HUES6 (cell line): ENCODE measurements at regions not wholly inside any gene's neighbourhood (a gene's known extent, or its start where the extent isn't known, plus 50 kb on each side); places are given as distances from the start of the nearest gene placed in this dataset.

Source experiments
- H3K27ac ChIP-seq: 2 replicates; pipeline ENCODE4 v1.7.0; 2013; ENCODE audit warnings: low read depth, mild to moderate bottlenecking, low read length, inconsistent platforms
- H3K27me3 ChIP-seq: 2 replicates; pipeline ENCODE4 v1.6.1; 2013; ENCODE audit warnings: low read length; ENCODE audit not compliant: control insufficient read depth, insufficient read depth
- H3K36me3 ChIP-seq: 2 replicates; pipeline ENCODE4 v1.6.1; 2013; ENCODE audit warnings: low read length; ENCODE audit not compliant: control insufficient read depth, insufficient read depth
- H3K4me1 ChIP-seq: 2 replicates; pipeline ENCODE4 v1.6.1; 2013; ENCODE audit warnings: low read length; ENCODE audit not compliant: control insufficient read depth, insufficient read depth
- H3K4me3 ChIP-seq: 2 replicates; pipeline ENCODE4 v1.5.1; 2013; ENCODE audit warnings: low read depth, low read length
- H3K9ac ChIP-seq: one replicate; pipeline ENCODE4 v1.6.1; 2013; ENCODE audit warnings: mild to moderate bottlenecking, low read length
- H3K9me3 ChIP-seq: 2 replicates; pipeline ENCODE4 v1.6.1; 2013; ENCODE audit warnings: low read depth, low read length; ENCODE audit not compliant: control insufficient read depth, insufficient read depth

- H3K4me1 ChIP-seq, result peaks cover 8% of the 10 kb centered on the region; the same call in 1 of the 2 replicates
- no peaks in the 10 kb centered on the region for H3K36me3 ChIP-seq
- H3K27ac ChIP-seq, result no peak overlapping the region
- no peak overlapping the region for H3K4me3 ChIP-seq
- no peak overlapping the region for H3K9ac ChIP-seq
- H3K27me3 ChIP-seq, result no peaks in the 10 kb centered on the region
- H3K9me3 ChIP-seq, result no peaks in the 10 kb centered on the region
Observed at GRCh38 chr17:72038427-72038826, 82.4 kb upstream of the SOX9 start.

DNA sequence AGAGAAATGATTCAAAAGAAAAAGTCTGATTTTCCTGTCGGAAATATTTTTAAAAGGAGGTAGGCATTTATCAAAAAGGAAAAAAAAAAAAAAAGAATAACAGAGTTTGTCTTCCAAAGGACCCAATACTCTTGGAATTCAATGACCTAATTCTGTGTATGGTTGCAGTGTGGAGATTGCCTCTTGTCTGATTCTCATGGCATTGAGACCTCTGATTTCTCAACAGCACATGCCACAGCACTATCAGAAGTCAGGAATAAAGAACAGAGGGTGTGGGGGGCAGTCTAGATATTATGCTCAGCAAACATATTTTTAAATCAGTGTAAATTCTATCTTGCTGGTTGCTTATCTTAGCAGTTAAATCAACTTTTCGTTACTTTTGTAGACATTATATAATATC is 81.3 kb upstream of the SOX9 start:
- no peak overlapping the region for H3K9ac ChIP-seq
- no peak overlapping the region for H3K27ac ChIP-seq
- no peak overlapping the region for H3K4me3 ChIP-seq
- H3K36me3 ChIP-seq, result no peaks in the 10 kb centered on the region
- 0 out of 2 replicates have a peak, but pooled peaks cover 2% of the 10 kb centered on the region for H3K4me1 ChIP-seq
- H3K9me3 ChIP-seq, result no peaks in the 10 kb centered on the region
- H3K27me3 ChIP-seq, result no peaks in the 10 kb centered on the region

GRCh38 chr17:72046178-72046577 is 74.6 kb upstream of the SOX9 start:
- H3K36me3 ChIP-seq, result no peaks in the 10 kb centered on the region
- no peak overlapping the region for H3K4me3 ChIP-seq
- H3K4me1 ChIP-seq, result no peaks in the 10 kb centered on the region; the same call in 1 of the 2 replicates
- H3K27ac ChIP-seq, result no peak overlapping the region
- no peak overlapping the region for H3K9ac ChIP-seq
- no peaks in the 10 kb centered on the region for H3K9me3 ChIP-seq
- no peaks in the 10 kb centered on the region for H3K27me3 ChIP-seq

DNA sequence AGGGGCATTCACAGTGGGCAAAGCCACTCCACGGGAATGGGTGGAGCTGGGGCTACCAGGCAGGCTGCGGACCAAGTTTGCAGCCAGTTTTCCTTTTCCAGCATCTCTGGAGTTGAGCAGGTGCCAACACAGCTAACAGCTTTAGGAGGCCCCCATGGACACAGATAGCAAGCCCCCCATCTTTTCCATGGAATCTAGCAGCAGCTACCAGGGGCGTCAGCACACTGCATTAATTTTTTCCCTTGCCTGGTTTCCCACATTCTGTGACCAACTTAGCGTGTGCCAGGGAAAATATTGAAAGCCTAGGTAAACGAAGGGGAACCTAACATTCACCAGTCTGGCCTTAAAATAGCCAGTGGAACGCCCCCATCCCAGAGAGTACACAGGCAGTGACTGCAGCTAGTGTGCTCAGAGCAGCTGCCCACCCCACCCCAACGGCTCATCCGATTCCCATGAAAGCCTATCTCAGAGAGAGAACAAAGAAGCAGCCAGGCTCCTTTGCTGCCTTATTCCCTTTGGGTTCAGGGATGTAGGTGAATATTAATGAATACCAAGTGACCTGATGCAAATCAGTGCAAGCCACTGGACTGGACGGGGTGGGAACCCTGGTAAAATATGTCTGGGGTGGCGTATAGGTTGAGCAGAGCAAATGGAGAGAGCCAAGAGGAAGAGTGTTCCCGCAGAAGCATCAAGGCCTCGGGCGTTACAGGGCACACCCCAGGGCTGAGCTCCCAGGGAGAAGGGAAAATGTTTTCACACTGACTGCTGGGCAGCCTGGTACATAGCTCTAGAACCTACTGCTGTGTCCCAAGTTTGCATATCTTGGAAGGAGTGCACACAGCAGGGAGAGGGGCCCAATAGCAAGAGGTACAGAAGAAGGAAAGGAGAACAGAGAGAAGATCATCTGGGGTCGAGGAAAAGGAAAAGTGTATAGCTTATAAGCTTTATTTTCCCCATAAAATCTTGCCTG is 73.9 kb upstream of the SOX9 start:
- no peaks in the 10 kb centered on the region for H3K36me3 ChIP-seq
- no peak overlapping the region for H3K9ac ChIP-seq
- no peak overlapping the region for H3K4me3 ChIP-seq
- no peak overlapping the region for H3K27ac ChIP-seq
- no peaks in the 10 kb centered on the region for H3K9me3 ChIP-seq
- no peaks in the 10 kb centered on the region for H3K27me3 ChIP-seq
- H3K4me1 ChIP-seq, result no peaks in the 10 kb centered on the region; the same call in 1 of the 2 replicates

GRCh38 chr17:72049914-72050313 is 70.9 kb upstream of the SOX9 start:
- no peaks in the 10 kb centered on the region for H3K9me3 ChIP-seq
- H3K27me3 ChIP-seq, result no peaks in the 10 kb centered on the region
- H3K4me1 ChIP-seq, result peaks cover 3% of the 10 kb centered on the region; the same call in 1 of the 2 replicates
- no peaks in the 10 kb centered on the region for H3K36me3 ChIP-seq
- H3K27ac ChIP-seq, result no peak overlapping the region
- no peak overlapping the region for H3K9ac ChIP-seq
- H3K4me3 ChIP-seq, result no peak overlapping the region

DNA sequence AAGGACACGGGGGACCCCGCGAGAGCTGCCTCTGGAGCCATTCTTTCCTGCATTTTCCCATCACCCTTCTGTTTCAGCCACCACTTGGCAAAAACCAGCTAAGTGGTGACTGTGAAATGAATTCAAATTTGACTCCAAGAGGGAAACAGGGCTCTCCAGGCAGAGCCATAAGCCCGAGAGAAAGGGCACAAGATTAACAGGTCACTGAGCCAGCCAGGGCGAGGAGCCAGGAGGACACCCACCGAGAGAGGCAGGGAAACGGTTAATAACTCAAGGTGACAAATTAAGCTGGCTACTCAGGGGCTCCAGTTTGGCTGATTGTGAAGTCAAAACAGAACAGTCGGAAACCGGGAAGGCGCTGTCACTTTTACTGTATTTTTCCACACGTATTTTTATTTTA is 67.8 kb upstream of the SOX9 start:
- Histone ChIP-seq H3K9ac (no peak overlapping the region), H3K27ac (no peak overlapping the region), H3K27me3 (no peaks in the 10 kb centered on the region; the same call in 1 of the 2 replicates), H3K4me3 (no peak overlapping the region), H3K9me3 (no peaks in the 10 kb centered on the region), H3K36me3 (no peaks in the 10 kb centered on the region), H3K4me1 (peaks cover 10% of the 10 kb centered on the region)

GRCh38 chr17:72053449-72053848 is 67.4 kb upstream of the SOX9 start:
- Histone ChIP-seq H3K27ac (no peak overlapping the region), H3K4me1 (peaks cover 10% of the 10 kb centered on the region), H3K27me3 (no peaks in the 10 kb centered on the region; the same call in 1 of the 2 replicates), H3K9me3 (no peaks in the 10 kb centered on the region), H3K36me3 (no peaks in the 10 kb centered on the region), H3K4me3 (no peak overlapping the region), H3K9ac (no peak overlapping the region)

DNA sequence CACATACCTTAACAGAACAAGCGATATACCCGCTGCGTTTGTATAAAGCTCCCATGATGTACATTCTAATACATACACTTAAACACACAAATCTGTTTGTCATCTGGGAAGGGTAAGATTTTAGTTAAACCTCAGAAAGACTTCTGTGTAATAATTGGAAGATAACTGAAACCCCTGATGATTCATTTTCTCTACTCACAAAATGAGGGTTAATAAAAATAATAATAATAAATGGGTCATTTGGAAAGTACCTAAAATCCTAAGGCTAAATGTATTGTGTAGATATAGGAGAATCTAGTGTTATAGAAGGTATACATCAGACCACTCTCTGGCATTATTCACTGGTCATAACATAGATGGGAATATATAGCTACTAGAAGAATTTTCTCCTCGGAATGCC is 64.7 kb upstream of the SOX9 start:
- Histone ChIP-seq H3K9ac (no peak overlapping the region), H3K36me3 (no peaks in the 10 kb centered on the region), H3K27ac (no peak overlapping the region), H3K27me3 (no peaks in the 10 kb centered on the region; the same call in 1 of the 2 replicates), H3K4me1 (peaks cover 10% of the 10 kb centered on the region), H3K4me3 (no peak overlapping the region), H3K9me3 (no peaks in the 10 kb centered on the region)

GRCh38 chr17:72056727-72057290 is 64.0 kb upstream of the SOX9 start:
- no peak overlapping the region for H3K4me3 ChIP-seq
- no peak overlapping the region for H3K9ac ChIP-seq
- H3K27me3 ChIP-seq, result no peaks in the 10 kb centered on the region; the same call in 1 of the 2 replicates
- H3K27ac ChIP-seq, result no peak overlapping the region
- no peaks in the 10 kb centered on the region for H3K9me3 ChIP-seq
- no peaks in the 10 kb centered on the region for H3K36me3 ChIP-seq
- peaks cover 10% of the 10 kb centered on the region for H3K4me1 ChIP-seq

- Histone ChIP-seq H3K9me3 (no peaks in the 10 kb centered on the region), H3K36me3 (no peaks in the 10 kb centered on the region), H3K27ac (no peak overlapping the region), H3K4me3 (no peak overlapping the region), H3K27me3 (no peaks in the 10 kb centered on the region; the same call in 1 of the 2 replicates), H3K4me1 (peaks cover 7% of the 10 kb centered on the region; the same call in 1 of the 2 replicates), H3K9ac (no peak overlapping the region)
Observed at GRCh38 chr17:72060084-72060483, 60.7 kb upstream of the SOX9 start.

GRCh38 chr17:72063262-72063661 is 57.6 kb upstream of the SOX9 start:
- Histone ChIP-seq H3K4me3 (no peak overlapping the region), H3K9ac (no peak overlapping the region), H3K4me1 (no peaks in the 10 kb centered on the region), H3K9me3 (no peaks in the 10 kb centered on the region), H3K36me3 (no peaks in the 10 kb centered on the region), H3K27ac (no peak overlapping the region), H3K27me3 (no peaks in the 10 kb centered on the region)
